ENCODE measurements at regions not wholly inside any gene's neighbourhood (a gene's known extent, or its start where the extent isn't known, plus 50 kb on each side); places are given as distances from the start of the nearest gene placed in this dataset.

DNA sequence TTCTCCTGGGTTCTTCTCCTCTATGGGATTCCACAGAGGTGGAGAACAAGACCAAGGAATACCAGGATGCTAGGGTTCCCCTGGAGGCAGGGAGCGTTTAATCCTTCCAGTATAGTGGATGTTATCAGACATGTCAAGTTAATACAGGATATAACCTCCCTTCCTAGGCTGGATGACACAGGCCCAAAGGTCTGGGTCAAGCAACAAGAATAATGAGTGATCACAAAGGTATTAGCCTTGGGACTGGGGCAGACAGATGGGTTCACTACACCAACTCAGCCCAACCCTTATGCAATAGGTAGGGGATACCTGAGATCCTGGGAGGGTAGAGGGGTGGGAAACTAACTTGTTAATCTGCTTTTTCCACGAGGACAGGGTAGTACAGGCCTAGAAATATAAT, 690.3 kb downstream of the HTR1B start:
- CTCF ChIA-PET, result no interaction called here
- H4K20me1 ChIP-seq (ENCODE audit: insufficient read depth), result no peaks in the 10 kb centered on the region
- no peaks in the 10 kb centered on the region for H3K36me3 ChIP-seq (ENCODE audit: low read depth)
- H2AFZ ChIP-seq, result no peak overlapping the region
- H3K4me1 ChIP-seq (replicated peaks; ENCODE audit: insufficient read depth), result no peaks in the 10 kb centered on the region
- no peaks in the 10 kb centered on the region for H3F3A ChIP-seq (ENCODE audit: insufficient read depth, low read depth)
- H3K27ac ChIP-seq, result no peak overlapping the region
- H3K79me2 ChIP-seq (ENCODE audit: low read depth), result no peaks in the 10 kb centered on the region
- no peak overlapping the region for H3K4me2 ChIP-seq
- POLR2A ChIA-PET (ENCODE audit: unreplicated experiment), result no interaction called here
- no peak overlapping the region for H3K4me3 ChIP-seq
- intact Hi-C loops (cut with micrococcal nuclease; ENCODE audit: unreplicated experiment), result no loop called here
- H3K27me3 ChIP-seq (ENCODE audit: insufficient read depth, low read depth), result no peaks in the 10 kb centered on the region
- TF ChIP-seq, protein P1, sequence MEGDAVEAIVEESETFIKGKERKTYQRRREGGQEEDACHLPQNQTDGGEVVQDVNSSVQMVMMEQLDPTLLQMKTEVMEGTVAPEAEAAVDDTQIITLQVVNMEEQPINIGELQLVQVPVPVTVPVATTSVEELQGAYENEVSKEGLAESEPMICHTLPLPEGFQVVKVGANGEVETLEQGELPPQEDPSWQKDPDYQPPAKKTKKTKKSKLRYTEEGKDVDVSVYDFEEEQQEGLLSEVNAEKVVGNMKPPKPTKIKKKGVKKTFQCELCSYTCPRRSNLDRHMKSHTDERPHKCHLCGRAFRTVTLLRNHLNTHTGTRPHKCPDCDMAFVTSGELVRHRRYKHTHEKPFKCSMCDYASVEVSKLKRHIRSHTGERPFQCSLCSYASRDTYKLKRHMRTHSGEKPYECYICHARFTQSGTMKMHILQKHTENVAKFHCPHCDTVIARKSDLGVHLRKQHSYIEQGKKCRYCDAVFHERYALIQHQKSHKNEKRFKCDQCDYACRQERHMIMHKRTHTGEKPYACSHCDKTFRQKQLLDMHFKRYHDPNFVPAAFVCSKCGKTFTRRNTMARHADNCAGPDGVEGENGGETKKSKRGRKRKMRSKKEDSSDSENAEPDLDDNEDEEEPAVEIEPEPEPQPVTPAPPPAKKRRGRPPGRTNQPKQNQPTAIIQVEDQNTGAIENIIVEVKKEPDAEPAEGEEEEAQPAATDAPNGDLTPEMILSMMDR (conservative IDR thresholded peaks at IDR 0.05), result no peak
- no peak for TF ChIP-seq EZH2 (IDR thresholded peaks at IDR 0.05; ENCODE audit: low read depth)
- no peaks in the 10 kb centered on the region for H3K9me3 ChIP-seq (ENCODE audit: insufficient read depth, low read depth)
- BruUV-seq (replicated peaks), result no TSS peak
- no peak for DNase-seq
- H3K9me2 ChIP-seq (ENCODE audit: insufficient read depth), result no peaks in the 10 kb centered on the region

DNA sequence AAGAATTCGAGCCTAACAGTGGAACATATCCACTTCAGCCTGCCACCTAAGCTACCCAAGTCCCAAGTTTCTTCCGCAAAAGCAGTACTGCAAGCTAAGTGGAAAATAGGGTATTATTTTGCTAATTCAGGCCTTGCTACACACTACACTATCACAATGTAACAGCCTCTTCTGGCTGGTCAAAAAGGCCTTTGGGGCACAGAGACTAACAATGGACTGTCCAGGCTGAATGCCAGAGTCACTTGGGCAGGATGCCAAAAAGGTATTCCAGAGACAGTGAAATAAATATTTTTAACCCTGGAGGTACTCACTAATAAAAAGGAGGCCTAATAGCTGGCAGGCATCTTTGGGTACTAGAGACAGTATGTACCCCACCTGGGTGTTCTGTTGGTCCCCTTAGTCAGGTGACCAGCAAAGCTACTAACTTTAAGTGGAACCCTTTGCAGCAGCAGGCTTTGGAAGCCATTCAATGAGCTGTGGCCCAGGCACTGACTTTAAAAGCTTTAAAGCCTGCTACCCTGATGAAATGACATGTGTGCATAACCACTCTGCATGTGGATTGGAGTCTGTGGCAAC, 692.1 kb downstream of the HTR1B start:
- Histone ChIP-seq H4K20me1 (ENCODE audit: insufficient read depth) (no peaks in the 10 kb centered on the region), H3K4me2 (no peak overlapping the region), H3K4me1 (replicated peaks; ENCODE audit: insufficient read depth) (no peaks in the 10 kb centered on the region), H2AFZ (no peak overlapping the region), H3K79me2 (ENCODE audit: low read depth) (no peaks in the 10 kb centered on the region), H3K27ac (no peak overlapping the region), H3K27me3 (ENCODE audit: insufficient read depth, low read depth) (no peaks in the 10 kb centered on the region), H3K9me2 (ENCODE audit: insufficient read depth) (no peaks in the 10 kb centered on the region), H3K9me3 (ENCODE audit: insufficient read depth, low read depth) (no peaks in the 10 kb centered on the region), H3F3A (ENCODE audit: insufficient read depth, low read depth) (no peaks in the 10 kb centered on the region), H3K36me3 (ENCODE audit: low read depth) (no peaks in the 10 kb centered on the region), H3K4me3 (no peak overlapping the region)
- no TSS peak for BruUV-seq (replicated peaks)
- ChIA-PET POLR2A (ENCODE audit: unreplicated experiment) (no interaction called here), CTCF (no interaction called here)
- intact Hi-C loops (cut with micrococcal nuclease; ENCODE audit: unreplicated experiment), result no loop called here
- no peak for TF ChIP-seq EZH2 (IDR thresholded peaks at IDR 0.05; ENCODE audit: low read depth)
- TF ChIP-seq, protein P1 (conservative IDR thresholded peaks at IDR 0.05), result no peak
- DNase-seq, result peak in 1 of 2 experiments; percentile 12

DNA sequence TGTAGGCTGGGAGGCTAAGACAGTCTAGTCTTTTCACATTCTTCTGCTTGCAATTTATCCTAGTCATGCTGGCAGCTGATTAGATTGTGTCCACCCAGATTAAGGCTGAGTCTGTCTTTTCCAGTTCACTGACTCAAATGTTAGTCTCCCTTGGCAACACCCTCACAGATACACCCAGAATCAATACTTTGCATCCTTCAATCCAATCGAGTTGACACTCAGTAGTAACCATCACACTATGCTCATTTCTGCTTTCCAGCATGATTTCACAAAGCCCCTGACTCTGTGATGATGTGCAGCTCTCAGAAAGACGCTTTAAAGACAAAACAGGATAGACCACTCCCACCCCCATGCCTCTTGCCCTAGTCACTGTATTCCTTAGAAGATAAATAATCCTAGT, 693.0 kb downstream of the HTR1B start:
- Histone ChIP-seq H3K36me3 (ENCODE audit: low read depth) (no peaks in the 10 kb centered on the region), H4K20me1 (ENCODE audit: insufficient read depth) (no peaks in the 10 kb centered on the region), H3F3A (ENCODE audit: insufficient read depth, low read depth) (no peaks in the 10 kb centered on the region), H2AFZ (no peak overlapping the region), H3K9me2 (ENCODE audit: insufficient read depth) (no peaks in the 10 kb centered on the region), H3K4me2 (no peak overlapping the region), H3K27me3 (ENCODE audit: insufficient read depth, low read depth) (no peaks in the 10 kb centered on the region), H3K4me3 (no peak overlapping the region), H3K79me2 (ENCODE audit: low read depth) (no peaks in the 10 kb centered on the region), H3K27ac (no peak overlapping the region), H3K9me3 (ENCODE audit: insufficient read depth, low read depth) (no peaks in the 10 kb centered on the region), H3K4me1 (replicated peaks; ENCODE audit: insufficient read depth) (no peaks in the 10 kb centered on the region)
- no peak for DNase-seq
- intact Hi-C loops (cut with micrococcal nuclease; ENCODE audit: unreplicated experiment), result no loop called here
- POLR2A ChIA-PET (ENCODE audit: unreplicated experiment), result no interaction called here
- BruUV-seq (replicated peaks), result no TSS peak
- CTCF ChIA-PET, result no interaction called here
- TF ChIP-seq EZH2 (IDR thresholded peaks at IDR 0.05; ENCODE audit: low read depth), result no peak
- TF ChIP-seq, protein P1 (conservative IDR thresholded peaks at IDR 0.05), result no peak
